ENCODE measurements at regions not wholly inside any gene's neighbourhood (a gene's known extent, or its start where the extent isn't known, plus 50 kb on each side); places are given as distances from the start of the nearest gene placed in this dataset.
"Not testable (repeated sequence)": the region's sequence is repeated elsewhere in the genome, so short reads cannot be mapped to it uniquely, and the experiment has no call there.

GRCh38 chr2:16071865-16072637 is 131.7 kb downstream of the MYCN start:
- DNase-seq = no peak

GRCh38 chr2:16071039-16071864 is 130.9 kb downstream of the MYCN start:
- DNase-seq = no peak

GRCh38 chr2:16070648-16070971 is 130.3 kb downstream of the MYCN start:
- no peak for DNase-seq

- DNase-seq = no peak
These were observed 129.7 kb downstream of the MYCN start for GRCh38 chr2:16069933-16070647.

DNA sequence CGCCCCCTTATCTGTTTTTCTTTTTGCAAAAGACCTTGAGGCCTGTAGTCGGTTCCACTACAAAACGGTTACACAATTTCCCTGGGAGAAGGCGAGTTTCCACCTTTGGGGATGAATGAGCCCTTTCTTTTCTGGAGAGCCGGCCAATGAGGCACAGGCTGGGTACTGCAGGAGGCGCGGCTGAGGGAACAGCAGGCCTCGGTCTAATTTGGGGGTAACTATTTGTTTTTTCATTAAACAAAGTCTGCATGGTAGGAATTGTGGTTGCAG is 129.2 kb downstream of the MYCN start:
- DNase-seq = no peak

DNA sequence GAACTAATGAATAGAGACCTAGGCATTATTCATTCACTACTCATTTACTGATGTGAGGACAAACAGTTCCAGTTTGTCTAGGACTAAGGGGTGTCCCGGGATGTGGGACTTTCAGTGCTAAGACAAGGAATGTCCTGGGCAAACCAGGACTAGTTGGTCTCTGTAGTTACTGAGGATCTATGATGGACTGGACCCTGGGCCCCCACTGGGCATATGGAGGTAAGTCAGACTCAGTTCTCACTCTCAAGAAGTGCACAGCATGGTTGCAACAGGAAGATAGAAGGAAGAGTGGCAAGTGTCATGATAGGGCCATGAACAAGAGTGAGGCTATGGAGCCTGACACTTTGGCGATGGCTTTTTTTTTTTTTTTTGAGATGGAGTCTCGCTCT is 128.2 kb downstream of the MYCN start:
- no peak for DNase-seq

DNA sequence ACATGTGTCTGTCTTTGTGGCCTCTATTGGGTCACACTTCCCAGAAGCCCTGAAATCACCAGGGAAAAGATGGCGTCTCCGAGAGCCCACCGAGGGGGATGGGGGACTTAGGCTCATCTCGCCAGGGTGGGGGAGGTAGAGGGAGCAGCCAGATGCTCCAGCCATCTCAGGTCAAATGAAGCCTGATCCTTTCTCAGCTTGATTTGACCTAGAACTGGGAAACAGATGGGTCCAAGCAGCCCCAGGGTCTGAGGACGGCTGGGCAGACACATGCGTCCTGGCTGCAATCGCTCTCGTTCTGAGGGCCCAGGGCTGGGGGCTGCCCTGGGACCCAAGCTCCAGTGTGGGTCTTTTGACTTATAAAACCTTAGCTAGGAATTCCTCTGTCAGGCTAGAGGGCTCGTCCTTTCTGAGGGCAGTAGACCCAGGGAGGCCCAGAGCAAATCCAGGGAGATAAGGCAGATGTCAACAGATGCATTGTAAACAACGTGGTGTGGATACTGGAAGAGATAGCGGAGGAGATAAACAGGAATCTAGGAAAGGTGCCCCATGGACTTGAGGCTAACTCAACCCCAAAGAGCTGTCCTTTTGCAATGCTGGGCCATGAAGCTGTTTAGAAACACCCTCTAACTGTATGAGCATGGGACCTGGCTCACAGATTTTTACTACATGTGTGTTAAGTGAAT is 127.7 kb downstream of the MYCN start:
- DNase-seq = peak in 1 of 2 experiments; percentile 12

DNA sequence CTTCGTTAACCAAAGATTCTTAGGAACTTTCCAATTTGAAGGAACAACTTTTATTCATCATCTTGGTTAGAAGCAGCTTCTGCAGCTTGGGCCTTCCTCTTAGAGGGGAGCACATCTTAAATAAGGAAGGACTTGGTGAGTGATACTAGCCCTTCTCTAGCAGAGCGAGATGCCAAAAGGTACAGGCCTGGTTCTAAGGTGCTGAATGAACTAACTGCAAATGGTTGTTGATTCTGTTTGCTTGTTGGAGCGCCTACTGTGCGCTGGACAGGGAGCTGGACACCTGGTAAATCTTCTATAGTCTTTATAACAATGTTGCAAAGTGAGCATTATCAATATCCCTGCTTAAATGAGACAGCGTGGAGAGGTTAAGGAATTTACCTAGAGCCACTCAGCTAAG is 127.1 kb downstream of the MYCN start:
- no peak for DNase-seq

DNA sequence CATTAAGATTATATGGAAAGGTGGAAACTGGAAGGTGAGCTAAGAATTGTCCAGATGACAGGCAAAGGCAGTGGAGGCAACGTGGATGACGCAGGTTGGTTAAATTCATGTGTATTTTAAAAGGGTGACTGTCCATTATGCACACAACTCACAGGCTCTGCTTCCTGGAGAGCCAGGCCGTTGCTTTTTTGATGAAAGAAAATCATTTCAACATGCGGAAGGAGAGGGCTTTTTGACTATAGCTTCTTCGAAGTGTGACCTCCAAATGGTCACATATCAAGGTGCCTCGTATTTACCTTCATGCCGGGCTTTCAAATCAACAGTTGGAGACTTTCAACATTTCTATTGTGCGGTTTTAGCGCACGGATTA is 126.7 kb downstream of the MYCN start:
- no peak for DNase-seq

- DNase-seq = no peak
These were observed 126.1 kb downstream of the MYCN start for GRCh38 chr2:16066261-16067036.

GRCh38 chr2:16065272-16066069 is 125.1 kb downstream of the MYCN start:
- DNase-seq = not testable (repeated sequence)

GRCh38 chr2:16064745-16065144 is 124.4 kb downstream of the MYCN start:
- DNase-seq = no peak

DNA sequence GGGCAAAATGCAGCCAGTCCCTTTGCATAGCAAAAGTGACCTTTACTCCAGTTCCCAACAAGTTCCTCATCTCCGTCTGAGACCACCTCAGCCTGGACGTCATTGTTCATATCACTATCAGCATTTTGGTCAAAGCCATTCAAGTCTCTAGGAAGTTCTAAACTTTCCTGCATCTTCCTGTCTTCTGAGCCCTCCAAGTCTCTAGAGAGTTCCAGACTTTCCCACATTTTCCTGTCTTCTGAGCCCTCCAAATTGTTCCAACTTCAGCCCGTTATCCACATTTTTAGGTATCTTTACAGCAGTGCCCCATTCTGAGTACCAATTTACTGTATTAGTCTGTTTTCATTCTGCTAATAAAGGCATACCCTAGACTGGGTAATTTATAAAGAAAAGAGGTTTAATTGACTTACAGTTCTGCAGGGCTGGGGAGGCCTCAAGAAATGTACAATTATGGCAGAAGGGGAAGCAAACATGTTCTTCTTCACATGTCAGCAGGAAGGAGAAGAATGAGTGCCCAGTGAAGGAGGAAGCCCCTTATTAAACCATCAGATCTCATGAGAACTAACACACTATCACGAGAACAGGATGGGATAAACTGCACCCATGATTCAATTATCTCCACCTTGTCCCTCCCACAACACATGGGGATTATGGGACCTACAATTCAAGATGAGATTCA is 123.7 kb downstream of the MYCN start:
- DNase-seq = no peak

DNA sequence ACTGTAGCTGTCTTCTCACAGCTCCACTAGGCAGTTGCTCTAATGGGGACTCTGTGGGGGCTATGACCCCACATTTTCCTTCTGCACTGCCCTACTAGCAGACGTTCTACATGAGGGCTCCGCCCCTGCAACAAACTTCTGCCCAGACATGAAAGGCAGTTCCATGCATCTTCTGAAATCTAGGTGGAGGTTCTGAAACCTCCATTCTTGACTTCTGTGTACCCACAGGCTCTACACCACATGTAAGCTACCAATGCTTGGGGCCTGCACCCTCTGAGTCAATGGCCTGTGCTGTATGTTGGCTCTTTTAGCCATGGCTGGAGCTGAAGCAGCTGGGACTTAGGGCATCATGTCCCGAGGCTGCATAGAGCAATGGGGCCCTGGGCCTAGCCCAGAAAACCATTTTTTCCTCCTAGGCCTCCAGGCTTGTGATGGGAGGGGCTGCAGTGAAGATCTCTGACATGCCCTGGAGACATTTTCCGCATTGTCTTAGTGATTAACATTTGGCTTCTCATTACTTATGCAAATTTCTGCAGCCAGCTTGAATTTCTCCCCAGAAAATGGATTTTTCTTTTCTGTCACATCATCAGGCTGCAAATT is 123.0 kb downstream of the MYCN start:
- no peak for DNase-seq

DNA sequence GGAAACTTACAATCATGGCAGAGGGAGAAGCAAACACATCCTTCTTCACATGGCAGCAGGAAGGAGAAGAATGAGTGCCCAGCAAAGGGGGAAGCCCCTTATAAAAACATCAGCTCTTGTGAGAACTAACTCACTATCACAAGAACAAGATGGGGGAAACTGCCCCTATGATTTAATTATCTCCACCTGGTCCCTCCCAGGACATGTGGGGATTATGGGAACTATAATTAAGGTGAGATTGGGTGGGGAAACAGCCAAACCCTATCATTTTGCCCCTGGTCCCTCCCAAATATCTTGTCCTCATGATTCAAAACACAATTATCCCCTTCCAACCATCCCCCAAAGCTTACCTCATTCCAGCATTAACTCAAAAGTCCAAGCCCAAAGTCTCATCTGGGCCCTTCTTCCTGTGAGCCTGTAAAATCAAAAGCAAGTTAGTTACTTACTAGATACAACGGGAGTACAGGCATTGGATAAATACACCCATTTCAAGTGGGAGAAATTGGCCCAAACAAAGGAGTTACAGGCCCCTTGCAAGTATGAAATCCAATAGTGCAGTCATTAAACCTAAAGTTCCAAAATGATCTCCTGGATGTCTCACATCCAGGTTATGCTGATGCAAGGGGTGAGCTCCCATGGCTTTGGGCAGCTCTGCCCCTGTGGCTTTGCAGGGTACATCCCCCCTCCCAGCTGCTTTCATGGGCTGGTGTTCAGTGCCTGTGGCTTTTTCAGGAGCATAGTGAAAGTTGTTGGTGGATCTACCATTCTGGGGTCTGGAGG is 122.3 kb downstream of the MYCN start:
- no peak for DNase-seq

- peak in 1 of 2 experiments; percentile 10 for DNase-seq
These were observed 121.3 kb downstream of the MYCN start for GRCh38 chr2:16061441-16062217.

DNA sequence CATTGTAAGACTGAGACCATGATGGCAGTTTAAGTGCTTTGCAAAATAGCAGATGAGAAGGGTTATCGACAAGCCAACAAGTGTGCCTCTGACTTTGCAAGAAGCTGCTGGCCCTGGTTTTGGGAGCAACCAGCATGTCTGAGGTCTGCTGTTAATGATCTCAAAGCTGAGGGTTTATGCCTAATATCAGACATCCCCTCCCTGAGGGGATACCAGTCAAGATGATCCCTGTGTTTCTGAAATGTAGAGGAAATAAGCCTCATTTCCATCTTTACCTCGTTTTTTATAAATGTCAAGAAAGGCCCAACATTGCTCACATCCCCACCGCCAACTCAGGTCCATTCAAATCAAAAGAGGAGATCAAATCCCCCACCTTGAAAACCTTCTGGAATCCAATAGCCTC is 120.6 kb downstream of the MYCN start:
- DNase-seq = no peak

GRCh38 chr2:16060125-16060935 is 120.0 kb downstream of the MYCN start:
- no peak for DNase-seq

All from NCI-H524 (cell line).